T-cell (primary cell): ENCODE measurements at regions not wholly inside any gene's neighbourhood (a gene's known extent, or its start where the extent isn't known, plus 50 kb on each side); places are given as distances from the start of the nearest gene placed in this dataset.

Experiments
- ATAC-seq, 4 experiments: fragments of 200-7000 bp in 3 of 4; fragments of 150-1000 bp in 1 of 4; cut with Tn5 transposase; replicated peaks in 1 of 4; 1 replicate in 3 of 4; 2 replicates in 1 of 4; pipeline ENCODE4 v1.10.0; 2021; ENCODE audit warnings: moderate library complexity in 3 of 4, mild to moderate bottlenecking in 2 of 4, moderate number of reproducible peaks in 1 of 4
- CTCF ChIA-PET, 2 donors: fragments of 300-600 bp; sonication (Branson Sonifier 250); formaldehyde crosslinking; loops; one replicate each; lab custom pipeline; 2022; ENCODE audit warnings: antibody characterized with exemption in 2 of 2; lab: Charles Lee
- POLR2A ChIA-PET, 2 donors: fragments of 300-600 bp; sonication (Branson Sonifier 250); formaldehyde crosslinking; loops; one replicate each; lab custom pipeline; 2022; ENCODE audit warnings: antibody characterized with exemption in 2 of 2; lab: Charles Lee
- DNase-seq, 35 experiments: peaks; one replicate each; pipeline versions ENCODE4 v3.0.0 to v3.0.0-alpha.2; 2013 to 2023
- H3K27ac ChIP-seq: one replicate; pipeline ENCODE4 v1.5.1; 2013; ENCODE audit warnings: low read length
- H3K27me3 ChIP-seq, 2 experiments: replicated peaks in 1 of 2; 1 replicate in 1 of 2; 2 replicates in 1 of 2; pipeline versions ENCODE4 v1.6.1 to v1.7.0; 2013; ENCODE audit warnings: low read length in 1 of 2, mixed read lengths in 1 of 2; ENCODE audit not compliant: control insufficient read depth in 2 of 2, insufficient read depth in 2 of 2; ENCODE audit errors: extremely low read depth in 1 of 2
- H3K36me3 ChIP-seq, 2 donors: 1 replicate in 1 of 2; 2 replicates in 1 of 2; pipeline versions ENCODE4 v1.6.1 to v1.7.0; 2013; ENCODE audit warnings: low read length in 1 of 2; ENCODE audit not compliant: control insufficient read depth in 2 of 2, insufficient read depth in 1 of 2; ENCODE audit errors: extremely low read depth in 1 of 2
- H3K4me1 ChIP-seq, 2 experiments: 1 replicate in 1 of 2; 2 replicates in 1 of 2; pipeline versions ENCODE4 v1.6.1 to v1.7.0; 2013; ENCODE audit warnings: low read length in 2 of 2, mixed read lengths in 1 of 2; ENCODE audit not compliant: insufficient read depth in 2 of 2, control insufficient read depth in 1 of 2; ENCODE audit errors: extremely low read depth in 1 of 2
- H3K4me3 ChIP-seq, 2 donors: 1 replicate in 1 of 2; 2 replicates in 1 of 2; pipeline versions ENCODE4 v1.5.1 to v1.7.0; 2013; ENCODE audit warnings: mild to moderate bottlenecking in 2 of 2, low read length in 1 of 2, moderate library complexity in 1 of 2; ENCODE audit not compliant: control insufficient read depth in 1 of 2; ENCODE audit errors: extremely low read depth in 1 of 2
- H3K9me3 ChIP-seq: 2 replicates; pipeline ENCODE4 v1.7.0; 2013
- H3K27ac Mint-ChIP-seq, 2 donors: one replicate each; pipeline ENCODE4 v1.8.0; 2020 to 2021; ENCODE audit warnings: mild to moderate bottlenecking in 2 of 2, mixed read lengths in 2 of 2
- H3K27me3 Mint-ChIP-seq, 2 donors: one replicate each; pipeline ENCODE4 v1.8.0; 2021 to 2022; ENCODE audit warnings: mixed read lengths in 2 of 2
- H3K36me3 Mint-ChIP-seq: one replicate; pipeline ENCODE4 v1.8.0; 2021; ENCODE audit warnings: mixed read lengths
- H3K4me1 Mint-ChIP-seq, 3 donors: one replicate each; pipeline ENCODE4 v1.8.0; 2020 to 2022; ENCODE audit warnings: mixed read lengths in 3 of 3, mild to moderate bottlenecking in 1 of 3
- H3K4me3 Mint-ChIP-seq, 3 donors: one replicate each; pipeline ENCODE4 v1.8.0; 2020 to 2022; ENCODE audit warnings: mild to moderate bottlenecking in 3 of 3, mixed read lengths in 3 of 3, moderate library complexity in 3 of 3
- H3K9me3 Mint-ChIP-seq, 3 donors: one replicate each; pipeline ENCODE4 v1.8.0; 2020 to 2022; ENCODE audit warnings: mixed read lengths in 3 of 3
- WGBS: methylation state at CpG from one replicate; pipeline ENCODE4 v1.1.5; 2013; ENCODE audit warnings: missing lambda C conversion rate; ENCODE audit not compliant: insufficient coverage; 5-methylcytosine and 5-hydroxymethylcytosine counted together

GRCh38 chr14:71290301-71290700, 383.0 kb downstream of the PCNX1 start:
- no peak overlapping the region for H3K27ac Mint-ChIP-seq
- ChIA-PET CTCF (no interaction called here), POLR2A (no interaction called here)
- Histone ChIP-seq H3K36me3 (no peaks in the 10 kb centered on the region), H3K4me3 (no peak overlapping the region), H3K27ac (no peak overlapping the region), H3K9me3 (no peaks in the 10 kb centered on the region), H3K27me3 (peaks cover 0 to 2% of the 10 kb centered on the region in 2 experiments), H3K4me1 (peaks cover 2 to 3% of the 10 kb centered on the region in 2 experiments)
- H3K4me1 Mint-ChIP-seq = peaks cover 0 to 11% (median 8%) of the 10 kb centered on the region in 3 donors
- H3K4me3 Mint-ChIP-seq = no peak overlapping the region
- WGBS = 100% methylated on average over 2 of the region's 6 CpGs
- peaks cover 0 to 3% of the 10 kb centered on the region in 2 donors for H3K27me3 Mint-ChIP-seq
- DNase-seq = no peak
- no peaks in the 10 kb centered on the region for H3K36me3 Mint-ChIP-seq
- H3K9me3 Mint-ChIP-seq = peaks cover 0 to 3% (median 3%) of the 10 kb centered on the region in 3 donors
- ATAC-seq = no peak

DNA sequence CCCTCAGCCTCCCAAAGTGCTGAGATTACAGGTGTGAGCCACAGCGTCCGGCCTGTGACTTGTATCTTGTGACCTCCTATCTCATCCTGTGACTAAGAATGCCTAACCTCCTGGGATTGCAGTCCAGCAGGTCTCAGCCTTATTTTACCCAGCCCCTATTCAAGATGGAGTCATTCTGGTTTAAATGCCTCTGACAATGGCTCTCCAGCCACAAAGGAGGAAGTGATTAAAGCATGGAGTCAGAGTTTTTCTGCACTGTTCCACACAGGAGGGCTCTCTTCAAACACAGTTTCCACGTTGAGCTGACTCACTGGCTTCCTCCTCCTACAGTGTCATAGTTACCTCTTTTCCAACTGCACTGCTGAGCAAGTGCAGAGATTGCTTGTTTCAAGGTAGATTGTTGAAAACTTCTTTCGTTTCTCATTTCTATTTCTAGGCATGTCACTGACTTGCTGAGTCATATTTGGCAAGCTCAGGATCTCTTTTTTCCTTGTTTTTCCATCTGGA, 383.8 kb downstream of the PCNX1 start:
- no peak overlapping the region for H3K4me3 Mint-ChIP-seq

DNA sequence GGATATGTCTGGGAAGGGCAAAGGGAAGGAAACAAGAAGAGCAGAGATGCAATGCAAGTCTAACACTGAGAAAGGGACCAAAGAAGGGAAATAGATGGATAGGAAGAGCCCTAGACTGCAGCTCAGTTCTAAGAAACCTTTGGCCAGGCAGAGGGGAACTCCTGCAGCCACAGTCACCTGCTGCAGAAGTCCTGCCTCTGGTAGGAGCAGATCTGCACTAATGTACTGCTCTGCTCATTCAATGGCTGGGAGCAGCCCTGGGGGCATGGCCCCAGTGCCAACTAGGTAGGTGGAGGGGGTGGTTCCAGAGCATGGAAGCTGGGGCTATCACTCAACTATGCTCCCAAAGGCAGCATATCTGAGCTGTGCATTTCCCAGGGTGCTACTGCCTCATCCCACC, 388.9 kb downstream of the PCNX1 start:
- H3K4me3 ChIP-seq = no peak overlapping the region
- no peaks in the 10 kb centered on the region for H3K4me1 ChIP-seq
- H3K36me3 ChIP-seq = no peaks in the 10 kb centered on the region
- Mint-ChIP-seq H3K36me3 (no peaks in the 10 kb centered on the region), H3K27me3 (no peaks in the 10 kb centered on the region), H3K4me3 (no peak overlapping the region), H3K27ac (no peak overlapping the region), H3K9me3 (no peaks in the 10 kb centered on the region), H3K4me1 (peaks cover 0 to 3% (median 0%) of the 10 kb centered on the region in 3 donors)
- DNase-seq (no peak), ATAC-seq (no peak)
- H3K27ac ChIP-seq = no peak overlapping the region
- H3K9me3 ChIP-seq = no peaks in the 10 kb centered on the region
- POLR2A ChIA-PET = no interaction called here
- H3K27me3 ChIP-seq = no peaks in the 10 kb centered on the region
- CTCF ChIA-PET = interaction anchor here in 1 of 2 donors (0.5 kb wide), 1 partner anchor 307 kb away, joined by 5 read pairs; no protein-coding TSS in a partner anchor

More for the DNA sequence above, 383.8 kb downstream of the PCNX1 start:
- CTCF ChIA-PET = interaction anchor here in 1 of 2 donors (0.5 kb wide), 1 partner anchor 156 kb away, joined by 4 read pairs; no protein-coding TSS in a partner anchor
- no peak overlapping the region for H3K27ac ChIP-seq
- peaks cover 2 to 3% of the 10 kb centered on the region in 2 experiments for H3K4me1 ChIP-seq
- no peaks in the 10 kb centered on the region for H3K9me3 ChIP-seq
- POLR2A ChIA-PET = no interaction called here
- peaks cover 0 to 3% of the 10 kb centered on the region in 2 donors for H3K27me3 Mint-ChIP-seq
- no peaks in the 10 kb centered on the region for H3K36me3 ChIP-seq
- peaks cover 0 to 11% (median 8%) of the 10 kb centered on the region in 3 donors for H3K4me1 Mint-ChIP-seq
- no peaks in the 10 kb centered on the region for H3K27me3 ChIP-seq
- ATAC-seq (no peak), DNase-seq (peak in 2 of 35 experiments; percentile 2 to 10)
- no peaks in the 10 kb centered on the region for H3K9me3 Mint-ChIP-seq
- WGBS = 86% methylated on average over 2 of the region's 4 CpGs
- no peak overlapping the region for H3K4me3 ChIP-seq
- no peak overlapping the region for H3K27ac Mint-ChIP-seq
- no peaks in the 10 kb centered on the region for H3K36me3 Mint-ChIP-seq

DNA sequence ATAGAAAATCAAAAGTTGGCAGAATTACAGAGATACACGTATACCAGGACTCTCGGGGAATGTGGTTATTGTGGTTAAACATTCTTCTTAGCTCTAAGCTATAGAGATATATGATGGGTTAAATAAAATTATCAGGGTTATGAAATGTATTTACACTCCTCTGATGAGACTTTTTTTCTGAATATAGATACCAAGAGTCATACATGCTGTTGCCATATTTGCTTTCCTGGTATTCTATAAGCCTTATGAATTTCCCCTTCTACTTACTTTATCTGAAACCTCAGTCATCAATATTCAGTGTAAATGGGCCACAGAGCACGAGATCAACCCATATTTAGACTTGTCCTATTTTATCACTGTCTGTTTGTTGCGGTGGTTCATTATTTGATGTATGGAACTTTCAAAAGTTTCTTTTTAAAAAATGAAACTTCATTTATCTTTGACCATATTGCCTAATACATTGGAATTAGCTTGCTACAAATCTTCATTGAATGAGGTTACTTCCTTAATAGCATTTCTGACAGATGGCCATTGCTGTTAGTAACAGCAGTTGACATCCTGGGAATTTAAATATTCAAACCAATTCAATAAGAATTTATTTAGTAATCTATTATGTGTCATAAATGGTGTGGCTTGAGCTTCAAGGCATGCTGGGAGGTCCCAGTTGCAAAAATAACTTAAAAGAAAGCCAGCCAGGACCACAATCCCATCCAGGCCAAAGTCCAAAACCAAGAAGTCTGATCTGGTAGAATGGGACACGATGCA, 393.5 kb downstream of the PCNX1 start:
- 88% methylated on average over 1 of the region's 5 CpGs for WGBS
- ChIA-PET POLR2A (no interaction called here), CTCF (no interaction called here)
- H3K4me1 ChIP-seq = no peaks in the 10 kb centered on the region
- no peak for DNase-seq
- no peaks in the 10 kb centered on the region for H3K9me3 ChIP-seq
- Mint-ChIP-seq H3K36me3 (peaks cover 10% of the 10 kb centered on the region), H3K4me1 (peaks cover 0 to 3% (median 0%) of the 10 kb centered on the region in 3 donors), H3K27ac (no peak overlapping the region), H3K4me3 (no peak overlapping the region), H3K9me3 (peaks cover 9 to 21% (median 9%) of the 10 kb centered on the region in 3 donors), H3K27me3 (peaks cover 0 to 7% of the 10 kb centered on the region in 2 donors)
- H3K36me3 ChIP-seq = no peaks in the 10 kb centered on the region
- no peak overlapping the region for H3K4me3 ChIP-seq
- H3K27ac ChIP-seq = no peak overlapping the region
- no peak for ATAC-seq
- H3K27me3 ChIP-seq = no peaks in the 10 kb centered on the region

- H3K36me3 Mint-ChIP-seq = peaks cover 10% of the 10 kb centered on the region
- H3K4me1 Mint-ChIP-seq = peaks cover 0 to 3% (median 0%) of the 10 kb centered on the region in 3 donors
- Histone ChIP-seq H3K36me3 (no peaks in the 10 kb centered on the region), H3K27ac (no peak overlapping the region), H3K27me3 (no peaks in the 10 kb centered on the region), H3K4me3 (no peak overlapping the region), H3K9me3 (no peaks in the 10 kb centered on the region), H3K4me1 (no peaks in the 10 kb centered on the region)
- no CpG with 5 or more reads among the region's 2 CpGs for WGBS
- ChIA-PET CTCF (no interaction called here), POLR2A (no interaction called here)
- ATAC-seq = no peak
- DNase-seq = no peak
- no peak overlapping the region for H3K4me3 Mint-ChIP-seq
- H3K27me3 Mint-ChIP-seq = peaks cover 0 to 7% of the 10 kb centered on the region in 2 donors
- H3K9me3 Mint-ChIP-seq = peaks cover 9 to 21% (median 9%) of the 10 kb centered on the region in 3 donors
- no peak overlapping the region for H3K27ac Mint-ChIP-seq
These were observed 394.4 kb downstream of the PCNX1 start for GRCh38 chr14:71301611-71302010.

DNA sequence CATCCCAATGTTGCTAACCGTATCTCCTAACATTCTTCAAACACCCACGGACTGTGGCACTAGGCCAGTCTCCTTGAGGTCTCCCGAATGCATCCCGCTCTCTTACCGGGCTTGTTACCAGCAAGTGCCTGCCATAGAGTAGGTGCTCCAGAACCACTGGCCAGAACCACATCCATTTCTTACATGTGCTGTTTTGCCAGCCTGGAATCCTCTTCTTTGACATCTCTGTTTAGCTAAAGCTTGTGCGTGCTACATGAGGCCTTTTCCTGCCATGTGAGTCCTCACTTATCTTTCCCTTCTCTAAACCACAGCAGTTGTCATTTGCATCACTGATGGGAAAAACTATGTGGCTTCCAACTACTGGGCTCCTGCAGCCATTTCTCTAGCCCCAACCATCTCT, 397.4 kb downstream of the PCNX1 start:
- no peak overlapping the region for H3K4me3 ChIP-seq
- Mint-ChIP-seq H3K9me3 (peaks cover 9 to 21% (median 9%) of the 10 kb centered on the region in 3 donors), H3K36me3 (peaks cover 13% of the 10 kb centered on the region), H3K4me3 (no peak overlapping the region), H3K27me3 (peaks cover 13 to 16% of the 10 kb centered on the region in 2 donors), H3K27ac (no peak overlapping the region), H3K4me1 (peaks cover 0 to 3% (median 0%) of the 10 kb centered on the region in 3 donors)
- no peaks in the 10 kb centered on the region for H3K36me3 ChIP-seq
- ATAC-seq = no peak
- H3K9me3 ChIP-seq = no peaks in the 10 kb centered on the region
- DNase-seq = no peak
- no peak overlapping the region for H3K27ac ChIP-seq
- H3K4me1 ChIP-seq = no peaks in the 10 kb centered on the region
- CTCF ChIA-PET = interaction anchor here in 1 of 2 donors (0.5 kb wide), 1 partner anchor 147 kb away, joined by 5 read pairs; no protein-coding TSS in a partner anchor
- POLR2A ChIA-PET = no interaction called here
- no peaks in the 10 kb centered on the region for H3K27me3 ChIP-seq
- 96% methylated on average over 6 of the region's 6 CpGs for WGBS
